PFSK-1 (cell line): ENCODE measurements at regions not wholly inside any gene's neighbourhood (a gene's known extent, or its start where the extent isn't known, plus 50 kb on each side); places are given as distances from the start of the nearest gene placed in this dataset.

Experiments used
- FOXP2 ChIP-seq: optimal IDR thresholded peaks from 2 replicates; pipeline ENCODE3; 2011; ENCODE audit warnings: borderline replicate concordance, control low read depth, inconsistent platforms; ENCODE audit not compliant: insufficient read depth; ENCODE audit errors: extremely low read length, extremely low read depth
- POLR2AphosphoS5 ChIP-seq: IDR thresholded peaks from 2 replicates; pipeline ENCODE4 v1.6.1; 2012; ENCODE audit warnings: low read depth, mild to moderate bottlenecking, control low read depth, low read length, moderate library complexity
- REST ChIP-seq, 2 experiments: IDR thresholded peaks; 2 replicates each; pipeline versions ENCODE4 v1.6.1 to v1.8.0; 2011 to 2012; ENCODE audit warnings: low read depth in 2 of 2, low read length in 2 of 2, control low read depth in 1 of 2, inconsistent platforms in 1 of 2, mild to moderate bottlenecking in 1 of 2, moderate library complexity in 1 of 2; ENCODE audit not compliant: insufficient read depth in 1 of 2
- SIN3A ChIP-seq: IDR thresholded peaks from 2 replicates; pipeline ENCODE4 v1.6.1; 2012; ENCODE audit warnings: mild to moderate bottlenecking, low read length, moderate library complexity, borderline replicate concordance; ENCODE audit not compliant: insufficient read depth
- TAF1 ChIP-seq: IDR thresholded peaks from 2 replicates; pipeline ENCODE4 v1.6.1; 2012; ENCODE audit warnings: low read length, control low read depth, borderline replicate concordance; ENCODE audit not compliant: insufficient read depth

- TF ChIP-seq POLR2AphosphoS5 (no peak), FOXP2 (no peak), REST (IDR thresholded peaks at IDR 0.05; ENCODE audit: insufficient read depth in 1 of 2, low read depth in 2 of 2, low read length in 2 of 2) (no peak), TAF1 (no peak)
Observed at GRCh38 chr4:178612733-178613132, 1170.5 kb upstream of the AGA start.

GRCh38 chr4:178632415-178632814 lies 1190.2 kb upstream of the AGA start:
- TF ChIP-seq POLR2AphosphoS5 (no peak), REST (IDR thresholded peaks at IDR 0.05; ENCODE audit: insufficient read depth in 1 of 2, low read depth in 2 of 2, low read length in 2 of 2) (no peak), SIN3A (no peak), FOXP2 (no peak), TAF1 (no peak)

GRCh38 chr4:178633263-178633662 lies 1191.0 kb upstream of the AGA start:
- no peak for TF ChIP-seq SIN3A
- TF ChIP-seq REST (IDR thresholded peaks at IDR 0.05; ENCODE audit: insufficient read depth in 1 of 2, low read depth in 2 of 2, low read length in 2 of 2), result no peak
- TF ChIP-seq FOXP2, result no peak
- no peak for TF ChIP-seq POLR2AphosphoS5
- TF ChIP-seq TAF1, result no peak

GRCh38 chr4:178664621-178665020 lies 1222.4 kb upstream of the AGA start:
- TF ChIP-seq SIN3A (no peak), TAF1 (no peak)

- no peak for TF ChIP-seq REST (IDR thresholded peaks at IDR 0.05; ENCODE audit: insufficient read depth in 1 of 2, low read depth in 2 of 2, low read length in 2 of 2)
- no peak for TF ChIP-seq TAF1
- TF ChIP-seq SIN3A, result no peak
- no peak for TF ChIP-seq POLR2AphosphoS5
- no peak for TF ChIP-seq FOXP2
Observed at GRCh38 chr4:178665916-178666315, 1223.7 kb upstream of the AGA start.

- no peak for TF ChIP-seq POLR2AphosphoS5
- TF ChIP-seq SIN3A, result no peak
- TF ChIP-seq FOXP2, result no peak
- TF ChIP-seq TAF1, result no peak
- no peak for TF ChIP-seq REST (IDR thresholded peaks at IDR 0.05; ENCODE audit: insufficient read depth in 1 of 2, low read depth in 2 of 2, low read length in 2 of 2)
Observed at GRCh38 chr4:178671766-178672165, 1229.5 kb upstream of the AGA start.
